K562 (cell line): ENCODE measurements at regions not wholly inside any gene's neighbourhood (a gene's known extent, or its start where the extent isn't known, plus 50 kb on each side); places are given as distances from the start of the nearest gene placed in this dataset.

ENCODE experiments used
- ATAC-seq: fragments of 200-7000 bp; cut with Tn5 transposase; 3 replicates; pipeline ENCODE4 v1.9.1; 2020; ENCODE audit warnings: moderate library complexity
- BruUV-seq: library from RNA; stranded (reverse); fragments of 400-500 nt; replicated peaks from 2 replicates; lab custom pipeline; 2021; lab: Mats Ljungman, UMichigan
- CTCF ChIA-PET: fragments of 300-600 bp; formaldehyde crosslinking; extraction: SDS; loops from one replicate; lab custom pipeline; 2021; ENCODE audit warnings: low intra/inter-chr PET ratio; lab: Yijun Ruan, JAX
- POLR2A ChIA-PET: fragments of 300-600, 350-650 bp; sonication (Branson Sonifier 250); formaldehyde crosslinking; extraction: SDS; loops from one replicate; lab custom pipeline; 2021; ENCODE audit warnings: antibody characterized with exemption, inconsistent platforms; lab: Yijun Ruan, JAX
- DNase-seq, 4 experiments: peaks; one replicate each; pipeline versions ENCODE4 v3.0.0 to v3.0.0-alpha.2; 2011 to 2018; ENCODE audit warnings: low spot score in 3 of 4, mixed read lengths in 3 of 4; ENCODE audit errors: extremely low read depth in 1 of 4
- FAIRE-seq: peaks from 2 replicates; lab custom pipeline; 2011; peaks lifted over from hg19 to GRCh38; lab: Jason Lieb, UNC
- H2AFZ ChIP-seq: 2 replicates; pipeline ENCODE4 v1.6.0; 2011; ENCODE audit warnings: low read depth, low read length, control low read depth, inconsistent platforms
- H3K27ac ChIP-seq: fragments of 200-600 bp; 3 replicates; pipeline ENCODE4 v1.8.0; 2011; ENCODE audit warnings: low read depth, mild to moderate bottlenecking, control low read depth, inconsistent platforms, low read length, moderate library complexity, mixed read lengths; ENCODE audit errors: extremely low read depth
- H3K27me3 ChIP-seq, 2 experiments: fragments of 300-600 bp in 1 of 2; 2 replicates in 1 of 2; 3 replicates in 1 of 2; pipeline versions ENCODE4 v1.6.0 to v1.8.0; 2011; ENCODE audit warnings: inconsistent platforms in 2 of 2, low read length in 2 of 2, mild to moderate bottlenecking in 1 of 2, mixed read lengths in 1 of 2, moderate library complexity in 1 of 2; ENCODE audit not compliant: control insufficient read depth in 2 of 2, insufficient read depth in 2 of 2
- H3K36me3 ChIP-seq: fragments of 300-600 bp; 3 replicates; pipeline ENCODE4 v1.8.0; 2011; ENCODE audit warnings: mild to moderate bottlenecking, low read length, inconsistent platforms; ENCODE audit not compliant: control insufficient read depth, insufficient read depth
- H3K4me1 ChIP-seq, 2 experiments: fragments of 200-600 bp in 1 of 2; replicated peaks in 1 of 2; 2 replicates in 1 of 2; 3 replicates in 1 of 2; pipeline versions ENCODE4 v1.5.1 to v1.8.0; 2011; ENCODE audit warnings: inconsistent platforms in 2 of 2, low read length in 2 of 2, mild to moderate bottlenecking in 1 of 2, mixed read lengths in 1 of 2, moderate library complexity in 1 of 2; ENCODE audit not compliant: control insufficient read depth in 2 of 2, insufficient read depth in 2 of 2
- H3K4me2 ChIP-seq: 2 replicates; pipeline ENCODE4 v1.6.1; 2011; ENCODE audit warnings: low read length, control low read depth, inconsistent platforms, mixed read lengths; ENCODE audit not compliant: insufficient read depth
- H3K4me3 ChIP-seq: fragments of 200-600 bp; sonication (generic), shearing (Covaris generic); 2 replicates; pipeline ENCODE4 v1.5.1; 2016; ENCODE audit warnings: control low read depth, inconsistent platforms
- H3K79me2 ChIP-seq: fragments of 200-600 bp; 3 replicates; pipeline ENCODE4 v1.8.0; 2011; ENCODE audit warnings: low read length, inconsistent platforms; ENCODE audit not compliant: control insufficient read depth, insufficient read depth
- H3K9ac ChIP-seq, 2 experiments: 2 replicates each; pipeline versions ENCODE4 v1.6.0 to v1.6.1; 2011; ENCODE audit warnings: low read depth in 2 of 2, low read length in 2 of 2, control low read depth in 1 of 2, inconsistent platforms in 1 of 2, mild to moderate bottlenecking in 1 of 2, mixed read lengths in 1 of 2; ENCODE audit not compliant: insufficient read depth in 1 of 2
- H3K9me1 ChIP-seq: one replicate; pipeline ENCODE4 v1.6.0; 2011; ENCODE audit warnings: inconsistent platforms, mild to moderate bottlenecking, low read length, moderate library complexity; ENCODE audit not compliant: control insufficient read depth, insufficient read depth
- H3K9me3 ChIP-seq: replicated peaks from 2 replicates; pipeline ENCODE4 v1.5.1; 2011; ENCODE audit warnings: low read depth, low read length, inconsistent platforms; ENCODE audit not compliant: control insufficient read depth, insufficient read depth
- H4K20me1 ChIP-seq: replicated peaks from 2 replicates; pipeline ENCODE4 v1.6.1; 2011; ENCODE audit warnings: low read length, inconsistent platforms, mixed read lengths; ENCODE audit not compliant: control insufficient read depth, insufficient read depth
- CEBPB ChIP-seq: fragments of 450-650 bp; IDR thresholded peaks from 2 replicates; pipeline ENCODE4 v1.6.1; 2016; ENCODE audit warnings: missing genetic modification characterization, missing compliant biosample characterization
- FOSL1 ChIP-seq: fragments of 200-800 bp; sonication (Bioruptor generic); conservative IDR thresholded peaks from 2 replicates; pipeline ENCODE4 v1.6.1; 2016; ENCODE audit warnings: missing genetic modification characterization, missing compliant biosample characterization
- NBN ChIP-seq: fragments of 450-650 bp; IDR thresholded peaks from 2 replicates; pipeline ENCODE4 v1.6.1; 2016; ENCODE audit warnings: low read depth, mild to moderate bottlenecking
- ZKSCAN1 ChIP-seq: fragments of 150-350 bp; IDR thresholded peaks from 2 replicates; pipeline ENCODE4 v1.6.1; 2016; ENCODE audit warnings: low read depth, low read length
- ZNF764 ChIP-seq: fragments of 250-450 bp; sonication (Bioruptor Pico); IDR thresholded peaks from 2 replicates; pipeline ENCODE4 v1.4.0; 2020; ENCODE audit warnings: low read depth, mild to moderate bottlenecking, moderate library complexity
- whole genome bisulfite sequencing: fragments of 100-300 bp; shearing (Covaris generic); methylation state at CpG from one replicate; pipeline ENCODE4 v1.1.6; 2016; ENCODE audit warnings: low coverage, mixed read lengths; ENCODE audit not compliant: insufficient coverage; ENCODE audit errors: missing lambda C conversion rate; 5-methylcytosine and 5-hydroxymethylcytosine counted together
- in situ Hi-C: fragments of 300-500 bp; cut with MboI; formaldehyde crosslinking; loops from 4 replicates; pipeline ENCODE4 v1.15.0; 2018; ENCODE audit warnings: inconsistent platforms, mixed read lengths
- intact Hi-C: fragments of 100-400 bp; cut with micrococcal nuclease; formaldehyde crosslinking; loops from 2 replicates; pipeline ENCODE4 v1.14.2; 2022
- TF ChIP-seq, protein P1 (sequence below): fragments of 200-400 bp; formaldehyde crosslinking; IDR thresholded peaks from 2 replicates; pipeline ENCODE4 v1.6.1; 2017; ENCODE audit warnings: mild to moderate bottlenecking, low read depth, low read length, moderate library complexity
- TF ChIP-seq, protein P2 (sequence below): fragments of 450-650 bp; formaldehyde crosslinking; IDR thresholded peaks from 2 replicates; pipeline ENCODE4 v1.4.0; 2020; ENCODE audit warnings: mild to moderate bottlenecking, moderate library complexity
- TF ChIP-seq, protein P3 (sequence below): IDR thresholded peaks from 2 replicates; pipeline ENCODE4 v1.6.1; 2011; ENCODE audit not compliant: insufficient read length; ENCODE audit errors: extremely low read depth
- TF ChIP-seq, protein P4 (sequence below): fragments of 450-650 bp; IDR thresholded peaks from 2 replicates; pipeline ENCODE4 v1.6.1; 2018; ENCODE audit warnings: mild to moderate bottlenecking, low read depth; ENCODE audit not compliant: partially characterized antibody
- TF ChIP-seq, protein P5 (sequence below): fragments of 250-450 bp; sonication (Bioruptor Pico); IDR thresholded peaks from 2 replicates; pipeline ENCODE4 v1.5.0; 2022; ENCODE audit warnings: mild to moderate bottlenecking
- TF ChIP-seq, protein P6 (sequence below): sonication (generic); formaldehyde crosslinking; IDR thresholded peaks from 2 replicates; pipeline ENCODE4 v1.4.0; 2020; ENCODE audit warnings: mild to moderate bottlenecking, missing genetic modification reagents

DNA sequence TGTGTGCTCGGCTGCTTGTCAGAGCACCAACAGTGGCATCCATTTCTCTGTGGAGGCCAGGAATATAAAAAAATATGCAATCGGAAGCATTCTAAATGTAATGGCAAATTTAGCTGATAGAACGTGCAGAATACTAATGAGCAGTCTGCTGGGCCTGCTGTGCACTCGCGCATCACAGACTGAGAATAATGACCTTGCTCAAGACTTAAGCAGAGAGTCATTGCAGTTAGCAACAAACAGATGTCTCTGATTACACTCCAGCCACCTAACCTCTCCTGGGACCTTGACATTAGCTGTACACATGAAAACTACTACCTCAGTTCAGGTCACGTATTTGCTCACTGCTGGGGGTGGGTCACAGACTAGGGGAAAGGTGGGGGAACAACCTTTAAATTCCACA is 269.2 kb upstream of the DAAM1 start:
- ATAC-seq (no peak), DNase-seq (no peak), FAIRE-seq (no peak)
- Histone ChIP-seq H3K4me3 (no peak overlapping the region), H3K4me1 (no peaks in the 10 kb centered on the region), H3K27ac (no peak overlapping the region), H2AFZ (no peak overlapping the region), H3K4me2 (no peak overlapping the region), H4K20me1 (no peaks in the 10 kb centered on the region), H3K36me3 (no peaks in the 10 kb centered on the region), H3K27me3 (peaks cover 0 to 2% of the 10 kb centered on the region in 2 experiments; a peak in 1 of 5 replicates), H3K9me1 (no peaks in the 10 kb centered on the region), H3K9me3 (no peaks in the 10 kb centered on the region), H3K79me2 (no peaks in the 10 kb centered on the region), H3K9ac (no peak overlapping the region)
- CTCF ChIA-PET, result no interaction called here
- POLR2A ChIA-PET, result no interaction called here
- no TSS peak for BruUV-seq
- 3% methylated on average over 6 of the region's 6 CpGs for WGBS
- intact Hi-C loops, result no loop called here
- in situ Hi-C loops, result no loop called here
- TF ChIP-seq, protein P1, sequence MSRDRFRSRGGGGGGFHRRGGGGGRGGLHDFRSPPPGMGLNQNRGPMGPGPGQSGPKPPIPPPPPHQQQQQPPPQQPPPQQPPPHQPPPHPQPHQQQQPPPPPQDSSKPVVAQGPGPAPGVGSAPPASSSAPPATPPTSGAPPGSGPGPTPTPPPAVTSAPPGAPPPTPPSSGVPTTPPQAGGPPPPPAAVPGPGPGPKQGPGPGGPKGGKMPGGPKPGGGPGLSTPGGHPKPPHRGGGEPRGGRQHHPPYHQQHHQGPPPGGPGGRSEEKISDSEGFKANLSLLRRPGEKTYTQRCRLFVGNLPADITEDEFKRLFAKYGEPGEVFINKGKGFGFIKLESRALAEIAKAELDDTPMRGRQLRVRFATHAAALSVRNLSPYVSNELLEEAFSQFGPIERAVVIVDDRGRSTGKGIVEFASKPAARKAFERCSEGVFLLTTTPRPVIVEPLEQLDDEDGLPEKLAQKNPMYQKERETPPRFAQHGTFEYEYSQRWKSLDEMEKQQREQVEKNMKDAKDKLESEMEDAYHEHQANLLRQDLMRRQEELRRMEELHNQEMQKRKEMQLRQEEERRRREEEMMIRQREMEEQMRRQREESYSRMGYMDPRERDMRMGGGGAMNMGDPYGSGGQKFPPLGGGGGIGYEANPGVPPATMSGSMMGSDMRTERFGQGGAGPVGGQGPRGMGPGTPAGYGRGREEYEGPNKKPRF, result no peak
- TF ChIP-seq, protein P2, sequence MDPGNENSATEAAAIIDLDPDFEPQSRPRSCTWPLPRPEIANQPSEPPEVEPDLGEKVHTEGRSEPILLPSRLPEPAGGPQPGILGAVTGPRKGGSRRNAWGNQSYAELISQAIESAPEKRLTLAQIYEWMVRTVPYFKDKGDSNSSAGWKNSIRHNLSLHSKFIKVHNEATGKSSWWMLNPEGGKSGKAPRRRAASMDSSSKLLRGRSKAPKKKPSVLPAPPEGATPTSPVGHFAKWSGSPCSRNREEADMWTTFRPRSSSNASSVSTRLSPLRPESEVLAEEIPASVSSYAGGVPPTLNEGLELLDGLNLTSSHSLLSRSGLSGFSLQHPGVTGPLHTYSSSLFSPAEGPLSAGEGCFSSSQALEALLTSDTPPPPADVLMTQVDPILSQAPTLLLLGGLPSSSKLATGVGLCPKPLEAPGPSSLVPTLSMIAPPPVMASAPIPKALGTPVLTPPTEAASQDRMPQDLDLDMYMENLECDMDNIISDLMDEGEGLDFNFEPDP, result no peak
- TF ChIP-seq ZNF764 (CRISPR knock-in tag) (no peak), CEBPB (tag) (no peak), NBN (no peak), FOSL1 (tag) (no peak), ZKSCAN1 (no peak)
- TF ChIP-seq, protein P3, sequence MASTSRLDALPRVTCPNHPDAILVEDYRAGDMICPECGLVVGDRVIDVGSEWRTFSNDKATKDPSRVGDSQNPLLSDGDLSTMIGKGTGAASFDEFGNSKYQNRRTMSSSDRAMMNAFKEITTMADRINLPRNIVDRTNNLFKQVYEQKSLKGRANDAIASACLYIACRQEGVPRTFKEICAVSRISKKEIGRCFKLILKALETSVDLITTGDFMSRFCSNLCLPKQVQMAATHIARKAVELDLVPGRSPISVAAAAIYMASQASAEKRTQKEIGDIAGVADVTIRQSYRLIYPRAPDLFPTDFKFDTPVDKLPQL, result no peak
- TF ChIP-seq, protein P4, sequence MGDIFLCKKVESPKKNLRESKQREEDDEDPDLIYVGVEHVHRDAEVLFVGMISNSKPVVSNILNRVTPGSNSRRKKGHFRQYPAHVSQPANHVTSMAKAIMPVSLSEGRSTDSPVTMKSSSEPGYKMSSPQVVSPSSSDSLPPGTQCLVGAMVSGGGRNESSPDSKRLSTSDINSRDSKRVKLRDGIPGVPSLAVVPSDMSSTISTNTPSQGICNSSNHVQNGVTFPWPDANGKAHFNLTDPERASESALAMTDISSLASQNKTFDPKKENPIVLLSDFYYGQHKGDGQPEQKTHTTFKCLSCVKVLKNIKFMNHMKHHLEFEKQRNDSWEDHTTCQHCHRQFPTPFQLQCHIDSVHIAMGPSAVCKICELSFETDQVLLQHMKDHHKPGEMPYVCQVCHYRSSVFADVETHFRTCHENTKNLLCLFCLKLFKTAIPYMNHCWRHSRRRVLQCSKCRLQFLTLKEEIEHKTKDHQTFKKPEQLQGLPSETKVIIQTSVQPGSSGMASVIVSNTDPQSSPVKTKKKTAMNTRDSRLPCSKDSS, result no peak
- TF ChIP-seq, protein P5, sequence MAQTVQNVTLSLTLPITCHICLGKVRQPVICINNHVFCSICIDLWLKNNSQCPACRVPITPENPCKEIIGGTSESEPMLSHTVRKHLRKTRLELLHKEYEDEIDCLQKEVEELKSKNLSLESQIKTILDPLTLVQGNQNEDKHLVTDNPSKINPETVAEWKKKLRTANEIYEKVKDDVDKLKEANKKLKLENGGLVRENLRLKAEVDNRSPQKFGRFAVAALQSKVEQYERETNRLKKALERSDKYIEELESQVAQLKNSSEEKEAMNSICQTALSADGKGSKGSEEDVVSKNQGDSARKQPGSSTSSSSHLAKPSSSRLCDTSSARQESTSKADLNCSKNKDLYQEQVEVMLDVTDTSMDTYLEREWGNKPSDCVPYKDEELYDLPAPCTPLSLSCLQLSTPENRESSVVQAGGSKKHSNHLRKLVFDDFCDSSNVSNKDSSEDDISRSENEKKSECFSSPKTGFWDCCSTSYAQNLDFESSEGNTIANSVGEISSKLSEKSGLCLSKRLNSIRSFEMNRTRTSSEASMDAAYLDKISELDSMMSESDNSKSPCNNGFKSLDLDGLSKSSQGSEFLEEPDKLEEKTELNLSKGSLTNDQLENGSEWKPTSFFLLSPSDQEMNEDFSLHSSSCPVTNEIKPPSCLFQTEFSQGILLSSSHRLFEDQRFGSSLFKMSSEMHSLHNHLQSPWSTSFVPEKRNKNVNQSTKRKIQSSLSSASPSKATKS (CRISPR knock-in tag), result no peak
- TF ChIP-seq, protein P6, sequence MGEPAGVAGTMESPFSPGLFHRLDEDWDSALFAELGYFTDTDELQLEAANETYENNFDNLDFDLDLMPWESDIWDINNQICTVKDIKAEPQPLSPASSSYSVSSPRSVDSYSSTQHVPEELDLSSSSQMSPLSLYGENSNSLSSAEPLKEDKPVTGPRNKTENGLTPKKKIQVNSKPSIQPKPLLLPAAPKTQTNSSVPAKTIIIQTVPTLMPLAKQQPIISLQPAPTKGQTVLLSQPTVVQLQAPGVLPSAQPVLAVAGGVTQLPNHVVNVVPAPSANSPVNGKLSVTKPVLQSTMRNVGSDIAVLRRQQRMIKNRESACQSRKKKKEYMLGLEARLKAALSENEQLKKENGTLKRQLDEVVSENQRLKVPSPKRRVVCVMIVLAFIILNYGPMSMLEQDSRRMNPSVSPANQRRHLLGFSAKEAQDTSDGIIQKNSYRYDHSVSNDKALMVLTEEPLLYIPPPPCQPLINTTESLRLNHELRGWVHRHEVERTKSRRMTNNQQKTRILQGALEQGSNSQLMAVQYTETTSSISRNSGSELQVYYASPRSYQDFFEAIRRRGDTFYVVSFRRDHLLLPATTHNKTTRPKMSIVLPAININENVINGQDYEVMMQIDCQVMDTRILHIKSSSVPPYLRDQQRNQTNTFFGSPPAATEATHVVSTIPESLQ (CRISPR knock-in tag), result no peak
